GM18873 (cell line): ENCODE measurements at regions not wholly inside any gene's neighbourhood (a gene's known extent, or its start where the extent isn't known, plus 50 kb on each side); places are given as distances from the start of the nearest gene placed in this dataset.
"Not testable (repeated sequence)": the region's sequence is repeated elsewhere in the genome, so short reads cannot be mapped to it uniquely, and the experiment has no call there.

ENCODE experiments used
- ATAC-seq: cut with Tn5 transposase; IDR thresholded peaks from one replicate; pipeline ENCODE4 v1.9.1; 2021; ENCODE audit warnings: mild to moderate bottlenecking, moderate library complexity, moderate number of reproducible peaks; ENCODE audit not compliant: unreplicated experiment, low FRiP score

GRCh38 chr4:126183206-126183605 lies 868.5 kb downstream of the FAT4 start:
- ATAC-seq: no peak

- no peak for ATAC-seq
These were observed 876.8 kb downstream of the FAT4 start for GRCh38 chr4:126191536-126191935.

- ATAC-seq: no peak
These were observed 877.8 kb downstream of the FAT4 start for GRCh38 chr4:126192506-126192905.

GRCh38 chr4:126201251-126202138 lies 886.7 kb downstream of the FAT4 start:
- ATAC-seq: not testable (repeated sequence)

- no peak for ATAC-seq
These were observed 887.5 kb downstream of the FAT4 start for GRCh38 chr4:126202226-126202625.

- no peak for ATAC-seq
These were observed 893.2 kb downstream of the FAT4 start for GRCh38 chr4:126207910-126208309.

- no peak for ATAC-seq
These were observed 894.4 kb downstream of the FAT4 start for GRCh38 chr4:126209147-126209546.

GRCh38 chr4:126213996-126214395 lies 899.2 kb downstream of the FAT4 start:
- ATAC-seq: no peak

GRCh38 chr4:126215759-126216158 lies 901.0 kb downstream of the FAT4 start:
- no peak for ATAC-seq

- no peak for ATAC-seq
These were observed 901.9 kb downstream of the FAT4 start for GRCh38 chr4:126216611-126217010.

- no peak for ATAC-seq
These were observed 906.5 kb downstream of the FAT4 start for GRCh38 chr4:126221282-126221681.

- ATAC-seq: no peak
These were observed 907.1 kb downstream of the FAT4 start for GRCh38 chr4:126221717-126222340.

- ATAC-seq: no peak
These were observed 909.1 kb downstream of the FAT4 start for GRCh38 chr4:126223784-126224407.

- ATAC-seq: no peak
These were observed 912.7 kb downstream of the FAT4 start for GRCh38 chr4:126227428-126227827.

GRCh38 chr4:126230269-126230668 lies 915.5 kb downstream of the FAT4 start:
- no peak for ATAC-seq

GRCh38 chr4:126233483-126233882 lies 918.7 kb downstream of the FAT4 start:
- ATAC-seq: no peak

GRCh38 chr4:126238013-126238412 lies 923.3 kb downstream of the FAT4 start:
- ATAC-seq: no peak

- ATAC-seq: no peak
These were observed 926.9 kb downstream of the FAT4 start for GRCh38 chr4:126241634-126242033.

- ATAC-seq: no peak
These were observed 928.1 kb downstream of the FAT4 start for GRCh38 chr4:126242679-126243390.

- ATAC-seq: no peak
These were observed 932.7 kb downstream of the FAT4 start for GRCh38 chr4:126247409-126247808.

GRCh38 chr4:126250006-126250405 lies 935.3 kb downstream of the FAT4 start:
- no peak for ATAC-seq
